Fibroblast of lung (primary cell): ENCODE measurements at regions not wholly inside any gene's neighbourhood (a gene's known extent, or its start where the extent isn't known, plus 50 kb on each side); places are given as distances from the start of the nearest gene placed in this dataset.
A peak's percentile ranks its signal among the peaks of the same experiment; 100 is the strongest.

Source experiments
- DNase-seq, 2 donors: peaks; one replicate each; pipeline versions ENCODE4 v3.0.0 to v3.0.0-alpha.2; 2010; ENCODE audit warnings: low read depth in 2 of 2
- H2AFZ ChIP-seq: 2 replicates; pipeline ENCODE4 v1.5.1; 2012; ENCODE audit warnings: low read length, control low read depth, inconsistent platforms
- H3K27ac ChIP-seq: 2 replicates; pipeline ENCODE4 v1.5.1; 2011; ENCODE audit warnings: low read length, control low read depth; ENCODE audit not compliant: insufficient read depth
- H3K27me3 ChIP-seq: 2 replicates; pipeline ENCODE4 v1.5.1; 2011; ENCODE audit warnings: mild to moderate bottlenecking, low read length; ENCODE audit not compliant: control insufficient read depth, insufficient read depth
- H3K36me3 ChIP-seq: 2 replicates; pipeline ENCODE4 v1.5.1; 2011; ENCODE audit warnings: low read length; ENCODE audit not compliant: control insufficient read depth, insufficient read depth
- H3K4me1 ChIP-seq: 2 replicates; pipeline ENCODE4 v1.5.1; 2011; ENCODE audit warnings: low read length; ENCODE audit not compliant: control insufficient read depth, insufficient read depth; ENCODE audit errors: extremely low read depth
- H3K4me2 ChIP-seq: 2 replicates; pipeline ENCODE4 v1.5.1; 2011; ENCODE audit warnings: low read length, control low read depth; ENCODE audit not compliant: insufficient read depth; ENCODE audit errors: extremely low read depth
- H3K4me3 ChIP-seq, 4 experiments: fragments of 200-600 bp in 1 of 4; sonication (generic) in 1 of 4; replicated peaks in 1 of 4; 2 replicates each; pipeline ENCODE4 v1.5.1; 2011 to 2016; ENCODE audit warnings: low read length in 4 of 4, low read depth in 3 of 4, mild to moderate bottlenecking in 3 of 4, control low read depth in 2 of 4, inconsistent platforms in 1 of 4, mixed read lengths in 1 of 4; ENCODE audit not compliant: insufficient read depth in 1 of 4; ENCODE audit errors: control extremely low read depth in 1 of 4
- H3K79me2 ChIP-seq: 2 replicates; pipeline ENCODE4 v1.5.1; 2012; ENCODE audit warnings: mild to moderate bottlenecking, low read length, inconsistent platforms; ENCODE audit not compliant: control insufficient read depth, insufficient read depth
- H3K9ac ChIP-seq: 2 replicates; pipeline ENCODE4 v1.5.1; 2011; ENCODE audit warnings: mild to moderate bottlenecking, low read length, control low read depth; ENCODE audit not compliant: insufficient read depth
- H3K9me3 ChIP-seq: 2 replicates; pipeline ENCODE4 v1.5.1; 2012; ENCODE audit warnings: low read depth, low read length; ENCODE audit not compliant: control insufficient read depth, insufficient read depth
- H4K20me1 ChIP-seq: 2 replicates; pipeline ENCODE4 v1.5.1; 2011; ENCODE audit warnings: low read length; ENCODE audit not compliant: control insufficient read depth, insufficient read depth; ENCODE audit errors: extremely low read depth
- CTCF ChIP-seq, 2 donors: IDR thresholded peaks in 1 of 2; conservative IDR thresholded peaks in 1 of 2; 1 replicate in 1 of 2; 2 replicates in 1 of 2; pipeline ENCODE4 v1.5.1; 2011 to 2012; ENCODE audit warnings: low read length in 2 of 2, control low read depth in 1 of 2, inconsistent platforms in 1 of 2, low read depth in 1 of 2, mild to moderate bottlenecking in 1 of 2
- EZH2 ChIP-seq: IDR thresholded peaks from 2 replicates; pipeline ENCODE4 v1.5.1; 2012; ENCODE audit warnings: low read length, control low read depth, mild to moderate bottlenecking; ENCODE audit errors: missing control alignments

- no peak overlapping the region for H3K9ac ChIP-seq
- H3K9me3 ChIP-seq, result no peaks in the 10 kb centered on the region
- no peak overlapping the region for H3K4me2 ChIP-seq
- no peak overlapping the region for H3K4me3 ChIP-seq
- no peaks in the 10 kb centered on the region for H3K27me3 ChIP-seq
- no peak for TF ChIP-seq EZH2
- TF ChIP-seq CTCF (conservative IDR thresholded peaks at IDR 0.05 in 1 of 2, IDR thresholded peaks at IDR 0.05 in 1 of 2; ENCODE audit: low read depth in 1 of 2, low read length in 2 of 2), result no peak
- no peak overlapping the region for H3K27ac ChIP-seq
- no peak overlapping the region for H2AFZ ChIP-seq
- H3K36me3 ChIP-seq, result no peaks in the 10 kb centered on the region
- no peaks in the 10 kb centered on the region for H3K4me1 ChIP-seq
- H4K20me1 ChIP-seq, result no peaks in the 10 kb centered on the region
- DNase-seq, result no peak
- H3K79me2 ChIP-seq, result no peaks in the 10 kb centered on the region
Measured at GRCh38 chr4:141884070-141884469, 247.7 kb downstream of the IL15 start.

- TF ChIP-seq EZH2 (no peak), CTCF (conservative IDR thresholded peaks at IDR 0.05 in 1 of 2, IDR thresholded peaks at IDR 0.05 in 1 of 2; ENCODE audit: low read depth in 1 of 2, low read length in 2 of 2) (no peak)
- Histone ChIP-seq H3K27ac (no peak overlapping the region), H2AFZ (no peak overlapping the region), H3K9me3 (no peaks in the 10 kb centered on the region), H3K27me3 (no peaks in the 10 kb centered on the region), H3K36me3 (no peaks in the 10 kb centered on the region), H4K20me1 (no peaks in the 10 kb centered on the region), H3K9ac (no peak overlapping the region), H3K79me2 (no peaks in the 10 kb centered on the region), H3K4me2 (no peak overlapping the region), H3K4me3 (no peak overlapping the region), H3K4me1 (no peaks in the 10 kb centered on the region)
- DNase-seq, result no peak
Measured at GRCh38 chr4:141885112-141885511, 248.7 kb downstream of the IL15 start.

GRCh38 chr4:141890279-141890678 lies 253.9 kb downstream of the IL15 start:
- Histone ChIP-seq H4K20me1 (no peaks in the 10 kb centered on the region), H3K9ac (no peak overlapping the region), H3K27me3 (no peaks in the 10 kb centered on the region), H3K79me2 (no peaks in the 10 kb centered on the region), H2AFZ (no peak overlapping the region), H3K4me3 (no peak overlapping the region), H3K9me3 (no peaks in the 10 kb centered on the region), H3K4me2 (no peak overlapping the region), H3K36me3 (no peaks in the 10 kb centered on the region), H3K27ac (no peak overlapping the region), H3K4me1 (no peaks in the 10 kb centered on the region)
- DNase-seq, result peak in 1 of 2 donors; percentile 72
- TF ChIP-seq EZH2 (no peak), CTCF (conservative IDR thresholded peaks at IDR 0.05 in 1 of 2, IDR thresholded peaks at IDR 0.05 in 1 of 2; ENCODE audit: low read depth in 1 of 2, low read length in 2 of 2) (no peak)
